Loucy (cell line): ENCODE measurements at regions not wholly inside any gene's neighbourhood (a gene's known extent, or its start where the extent isn't known, plus 50 kb on each side); places are given as distances from the start of the nearest gene placed in this dataset.

Experiments used
- CTCF ChIP-seq: fragments of 200-600 bp; sonication (generic); conservative IDR thresholded peaks from 2 replicates; pipeline ENCODE4 v1.5.1; 2014; ENCODE audit warnings: mild to moderate bottlenecking, antibody characterized with exemption, low read length
- EZH2phosphoT487 ChIP-seq: fragments of 200-600 bp; IDR thresholded peaks from 2 replicates; pipeline ENCODE4 v1.6.1; 2018; ENCODE audit warnings: antibody characterized with exemption, mild to moderate bottlenecking, moderate library complexity, borderline replicate concordance

- TF ChIP-seq CTCF (no peak), EZH2phosphoT487 (no peak)
Observed at GRCh38 chr17:15031975-15032374, 233.2 kb downstream of the PMP22 start.
